ENCODE measurements at regions not wholly inside any gene's neighbourhood (a gene's known extent, or its start where the extent isn't known, plus 50 kb on each side); places are given as distances from the start of the nearest gene placed in this dataset.

- TF ChIP-seq, protein P1, sequence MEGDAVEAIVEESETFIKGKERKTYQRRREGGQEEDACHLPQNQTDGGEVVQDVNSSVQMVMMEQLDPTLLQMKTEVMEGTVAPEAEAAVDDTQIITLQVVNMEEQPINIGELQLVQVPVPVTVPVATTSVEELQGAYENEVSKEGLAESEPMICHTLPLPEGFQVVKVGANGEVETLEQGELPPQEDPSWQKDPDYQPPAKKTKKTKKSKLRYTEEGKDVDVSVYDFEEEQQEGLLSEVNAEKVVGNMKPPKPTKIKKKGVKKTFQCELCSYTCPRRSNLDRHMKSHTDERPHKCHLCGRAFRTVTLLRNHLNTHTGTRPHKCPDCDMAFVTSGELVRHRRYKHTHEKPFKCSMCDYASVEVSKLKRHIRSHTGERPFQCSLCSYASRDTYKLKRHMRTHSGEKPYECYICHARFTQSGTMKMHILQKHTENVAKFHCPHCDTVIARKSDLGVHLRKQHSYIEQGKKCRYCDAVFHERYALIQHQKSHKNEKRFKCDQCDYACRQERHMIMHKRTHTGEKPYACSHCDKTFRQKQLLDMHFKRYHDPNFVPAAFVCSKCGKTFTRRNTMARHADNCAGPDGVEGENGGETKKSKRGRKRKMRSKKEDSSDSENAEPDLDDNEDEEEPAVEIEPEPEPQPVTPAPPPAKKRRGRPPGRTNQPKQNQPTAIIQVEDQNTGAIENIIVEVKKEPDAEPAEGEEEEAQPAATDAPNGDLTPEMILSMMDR (conservative IDR thresholded peaks at IDR 0.05; ENCODE audit: low read depth in 2 of 2), result no peak
- no peak for TF ChIP-seq EZH2phosphoT487 (IDR thresholded peaks at IDR 0.05; ENCODE audit: unreplicated experiment)
- no peak for TF ChIP-seq POLR2AphosphoS5 (IDR thresholded peaks at IDR 0.05; ENCODE audit: low read depth)
- no peak for TF ChIP-seq ZNF114 (CRISPR knock-in tag; IDR thresholded peaks at IDR 0.05)
- TF ChIP-seq, protein P2, sequence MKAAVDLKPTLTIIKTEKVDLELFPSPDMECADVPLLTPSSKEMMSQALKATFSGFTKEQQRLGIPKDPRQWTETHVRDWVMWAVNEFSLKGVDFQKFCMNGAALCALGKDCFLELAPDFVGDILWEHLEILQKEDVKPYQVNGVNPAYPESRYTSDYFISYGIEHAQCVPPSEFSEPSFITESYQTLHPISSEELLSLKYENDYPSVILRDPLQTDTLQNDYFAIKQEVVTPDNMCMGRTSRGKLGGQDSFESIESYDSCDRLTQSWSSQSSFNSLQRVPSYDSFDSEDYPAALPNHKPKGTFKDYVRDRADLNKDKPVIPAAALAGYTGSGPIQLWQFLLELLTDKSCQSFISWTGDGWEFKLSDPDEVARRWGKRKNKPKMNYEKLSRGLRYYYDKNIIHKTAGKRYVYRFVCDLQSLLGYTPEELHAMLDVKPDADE (IDR thresholded peaks at IDR 0.05), result no peak
- TF ChIP-seq CREB1 (CRISPR knock-in tag; IDR thresholded peaks at IDR 0.05; ENCODE audit: low read depth), result no peak
- TF ChIP-seq EZH2 (IDR thresholded peaks at IDR 0.05; ENCODE audit: low read depth, unreplicated experiment), result no peak
- no peak for TF ChIP-seq REST (IDR thresholded peaks at IDR 0.05; ENCODE audit: unreplicated experiment)
- no peak for TF ChIP-seq NANOG (IDR thresholded peaks at IDR 0.05; ENCODE audit: borderline replicate concordance)
- TF ChIP-seq ZNF331 (CRISPR knock-in tag; IDR thresholded peaks at IDR 0.05; ENCODE audit: low read depth), result no peak
- TF ChIP-seq STAT1 (IDR thresholded peaks at IDR 0.05; ENCODE audit: unreplicated experiment), result no peak
- TF ChIP-seq JUNB (IDR thresholded peaks at IDR 0.05; ENCODE audit: unreplicated experiment), result no peak
- TF ChIP-seq, protein P3, sequence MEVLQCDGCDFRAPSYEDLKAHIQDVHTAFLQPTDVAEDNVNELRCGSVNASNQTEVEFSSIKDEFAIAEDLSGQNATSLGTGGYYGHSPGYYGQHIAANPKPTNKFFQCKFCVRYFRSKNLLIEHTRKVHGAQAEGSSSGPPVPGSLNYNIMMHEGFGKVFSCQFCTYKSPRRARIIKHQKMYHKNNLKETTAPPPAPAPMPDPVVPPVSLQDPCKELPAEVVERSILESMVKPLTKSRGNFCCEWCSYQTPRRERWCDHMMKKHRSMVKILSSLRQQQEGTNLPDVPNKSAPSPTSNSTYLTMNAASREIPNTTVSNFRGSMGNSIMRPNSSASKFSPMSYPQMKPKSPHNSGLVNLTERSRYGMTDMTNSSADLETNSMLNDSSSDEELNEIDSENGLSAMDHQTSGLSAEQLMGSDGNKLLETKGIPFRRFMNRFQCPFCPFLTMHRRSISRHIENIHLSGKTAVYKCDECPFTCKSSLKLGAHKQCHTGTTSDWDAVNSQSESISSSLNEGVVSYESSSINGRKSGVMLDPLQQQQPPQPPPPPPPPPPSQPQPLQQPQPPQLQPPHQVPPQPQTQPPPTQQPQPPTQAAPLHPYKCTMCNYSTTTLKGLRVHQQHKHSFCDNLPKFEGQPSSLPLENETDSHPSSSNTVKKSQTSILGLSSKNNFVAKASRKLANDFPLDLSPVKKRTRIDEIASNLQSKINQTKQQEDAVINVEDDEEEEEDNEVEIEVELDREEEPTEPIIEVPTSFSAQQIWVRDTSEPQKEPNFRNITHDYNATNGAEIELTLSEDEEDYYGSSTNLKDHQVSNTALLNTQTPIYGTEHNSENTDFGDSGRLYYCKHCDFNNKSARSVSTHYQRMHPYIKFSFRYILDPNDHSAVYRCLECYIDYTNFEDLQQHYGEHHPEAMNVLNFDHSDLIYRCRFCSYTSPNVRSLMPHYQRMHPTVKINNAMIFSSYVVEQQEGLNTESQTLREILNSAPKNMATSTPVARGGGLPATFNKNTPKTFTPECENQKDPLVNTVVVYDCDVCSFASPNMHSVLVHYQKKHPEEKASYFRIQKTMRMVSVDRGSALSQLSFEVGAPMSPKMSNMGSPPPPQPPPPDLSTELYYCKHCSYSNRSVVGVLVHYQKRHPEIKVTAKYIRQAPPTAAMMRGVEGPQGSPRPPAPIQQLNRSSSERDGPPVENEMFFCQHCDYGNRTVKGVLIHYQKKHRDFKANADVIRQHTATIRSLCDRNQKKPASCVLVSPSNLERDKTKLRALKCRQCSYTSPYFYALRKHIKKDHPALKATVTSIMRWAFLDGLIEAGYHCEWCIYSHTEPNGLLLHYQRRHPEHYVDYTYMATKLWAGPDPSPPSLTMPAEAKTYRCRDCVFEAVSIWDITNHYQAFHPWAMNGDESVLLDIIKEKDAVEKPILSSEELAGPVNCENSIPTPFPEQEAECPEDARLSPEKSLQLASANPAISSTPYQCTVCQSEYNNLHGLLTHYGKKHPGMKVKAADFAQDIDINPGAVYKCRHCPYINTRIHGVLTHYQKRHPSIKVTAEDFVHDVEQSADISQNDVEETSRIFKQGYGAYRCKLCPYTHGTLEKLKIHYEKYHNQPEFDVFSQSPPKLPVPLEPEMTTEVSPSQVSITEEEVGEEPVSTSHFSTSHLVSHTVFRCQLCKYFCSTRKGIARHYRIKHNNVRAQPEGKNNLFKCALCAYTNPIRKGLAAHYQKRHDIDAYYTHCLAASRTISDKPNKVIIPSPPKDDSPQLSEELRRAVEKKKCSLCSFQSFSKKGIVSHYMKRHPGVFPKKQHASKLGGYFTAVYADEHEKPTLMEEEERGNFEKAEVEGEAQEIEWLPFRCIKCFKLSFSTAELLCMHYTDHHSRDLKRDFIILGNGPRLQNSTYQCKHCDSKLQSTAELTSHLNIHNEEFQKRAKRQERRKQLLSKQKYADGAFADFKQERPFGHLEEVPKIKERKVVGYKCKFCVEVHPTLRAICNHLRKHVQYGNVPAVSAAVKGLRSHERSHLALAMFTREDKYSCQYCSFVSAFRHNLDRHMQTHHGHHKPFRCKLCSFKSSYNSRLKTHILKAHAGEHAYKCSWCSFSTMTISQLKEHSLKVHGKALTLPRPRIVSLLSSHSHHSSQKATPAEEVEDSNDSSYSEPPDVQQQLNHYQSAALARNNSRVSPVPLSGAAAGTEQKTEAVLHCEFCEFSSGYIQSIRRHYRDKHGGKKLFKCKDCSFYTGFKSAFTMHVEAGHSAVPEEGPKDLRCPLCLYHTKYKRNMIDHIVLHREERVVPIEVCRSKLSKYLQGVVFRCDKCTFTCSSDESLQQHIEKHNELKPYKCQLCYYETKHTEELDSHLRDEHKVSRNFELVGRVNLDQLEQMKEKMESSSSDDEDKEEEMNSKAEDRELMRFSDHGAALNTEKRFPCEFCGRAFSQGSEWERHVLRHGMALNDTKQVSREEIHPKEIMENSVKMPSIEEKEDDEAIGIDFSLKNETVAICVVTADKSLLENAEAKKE (CRISPR knock-in tag; IDR thresholded peaks at IDR 0.05), result no peak
Measured at GRCh38 chr6:6818078-6818639, 229.6 kb downstream of the LY86 start.
